ENCODE measurements at regions not wholly inside any gene's neighbourhood (a gene's known extent, or its start where the extent isn't known, plus 50 kb on each side); places are given as distances from the start of the nearest gene placed in this dataset.
"Not testable (repeated sequence)": the region's sequence is repeated elsewhere in the genome, so short reads cannot be mapped to it uniquely, and the experiment has no call there.

- ATAC-seq, result peak in 1 of 2 donors; percentile 40
Observed at GRCh38 chr18:1510542-1511179, 606.0 kb downstream of the ADCYAP1 start.

GRCh38 chr18:1511619-1512311, 607.1 kb downstream of the ADCYAP1 start:
- ATAC-seq, result peak in 1 of 2 donors; percentile 23

More at GRCh38 chr18:1510542-1511179, 606.0 kb downstream of the ADCYAP1 start:
- no peaks in the 10 kb centered on the region for H3K27me3 ChIP-seq (ENCODE audit: low read depth)
- no peaks in the 10 kb centered on the region for H3K4me1 ChIP-seq
- no peaks in the 10 kb centered on the region for H3K9me3 ChIP-seq
- no peaks in the 10 kb centered on the region for H3K36me3 ChIP-seq
- no peak for DNase-seq
- H3K27ac ChIP-seq, result no peak overlapping the region
- intact Hi-C loops (cut with DNase I), result no loop called here
- no peak for TF ChIP-seq CTCF (IDR thresholded peaks at IDR 0.05)
- no peak overlapping the region for H3K4me3 ChIP-seq

GRCh38 chr18:1513519-1513918, 608.8 kb downstream of the ADCYAP1 start:
- no peak for TF ChIP-seq CTCF (IDR thresholded peaks at IDR 0.05)

More at GRCh38 chr18:1511619-1512311, 607.1 kb downstream of the ADCYAP1 start:
- H3K4me3 ChIP-seq, result no peak overlapping the region
- no peaks in the 10 kb centered on the region for H3K27me3 ChIP-seq (ENCODE audit: low read depth)
- no peaks in the 10 kb centered on the region for H3K4me1 ChIP-seq
- no peaks in the 10 kb centered on the region for H3K36me3 ChIP-seq
- DNase-seq, result no peak
- no peak overlapping the region for H3K27ac ChIP-seq
- intact Hi-C loops (cut with DNase I), result no loop called here
- H3K9me3 ChIP-seq, result no peaks in the 10 kb centered on the region
- TF ChIP-seq CTCF (IDR thresholded peaks at IDR 0.05), result no peak

GRCh38 chr18:1521588-1522248, 617.0 kb downstream of the ADCYAP1 start:
- intact Hi-C loops (cut with DNase I), result not testable (repeated sequence)

More at GRCh38 chr18:1513519-1513918, 608.8 kb downstream of the ADCYAP1 start:
- intact Hi-C loops (cut with DNase I), result no loop called here
- Histone ChIP-seq H3K9me3 (no peaks in the 10 kb centered on the region), H3K27me3 (ENCODE audit: low read depth) (no peaks in the 10 kb centered on the region), H3K4me1 (no peaks in the 10 kb centered on the region), H3K4me3 (no peak overlapping the region), H3K27ac (no peak overlapping the region), H3K36me3 (no peaks in the 10 kb centered on the region)
- no peak for ATAC-seq
- DNase-seq, result no peak

GRCh38 chr18:1522249-1522615, 617.6 kb downstream of the ADCYAP1 start:
- intact Hi-C loops (cut with DNase I), result no loop called here

More at GRCh38 chr18:1521588-1522248, 617.0 kb downstream of the ADCYAP1 start:
- H3K4me1 ChIP-seq; DNase-seq; H3K36me3 ChIP-seq; H3K27me3 ChIP-seq (ENCODE audit: low read depth); H3K9me3 ChIP-seq; H3K4me3 ChIP-seq; H3K27ac ChIP-seq; ATAC-seq: not testable (repeated sequence)

More at GRCh38 chr18:1522249-1522615, 617.6 kb downstream of the ADCYAP1 start:
- DNase-seq (no peak), ATAC-seq (no peak)
- Histone ChIP-seq H3K9me3 (no peaks in the 10 kb centered on the region), H3K4me1 (no peaks in the 10 kb centered on the region), H3K27ac (no peak overlapping the region), H3K4me3 (no peak overlapping the region), H3K27me3 (ENCODE audit: low read depth) (no peaks in the 10 kb centered on the region), H3K36me3 (no peaks in the 10 kb centered on the region)
- TF ChIP-seq CTCF (IDR thresholded peaks at IDR 0.05), result no peak
